ENCODE measurements at regions not wholly inside any gene's neighbourhood (a gene's known extent, or its start where the extent isn't known, plus 50 kb on each side); places are given as distances from the start of the nearest gene placed in this dataset.

- no peak for DNase-seq
- Histone ChIP-seq H3K27ac (replicated peaks) (no peak overlapping the region), H3K4me1 (peaks cover 19% of the 10 kb centered on the region), H3K4me3 (no peak overlapping the region), H3K36me3 (no peaks in the 10 kb centered on the region), H3K27me3 (ENCODE audit: low read depth) (no peaks in the 10 kb centered on the region), H3K9me3 (replicated peaks) (no peaks in the 10 kb centered on the region)
- no peak for TF ChIP-seq CTCF (IDR thresholded peaks at IDR 0.05; ENCODE audit: borderline replicate concordance)
- intact Hi-C loops (cut with micrococcal nuclease) = no loop called here
Measured at GRCh38 chr1:185532856-185533255, 201.3 kb upstream of the HMCN1 start.

GRCh38 chr1:185531838-185532237, 202.4 kb upstream of the HMCN1 start:
- Histone ChIP-seq H3K9me3 (replicated peaks) (no peaks in the 10 kb centered on the region), H3K4me1 (peaks cover 19% of the 10 kb centered on the region), H3K27me3 (ENCODE audit: low read depth) (no peaks in the 10 kb centered on the region), H3K4me3 (no peak overlapping the region), H3K27ac (replicated peaks) (no peak overlapping the region), H3K36me3 (no peaks in the 10 kb centered on the region)
- DNase-seq = no peak
- intact Hi-C loops (cut with micrococcal nuclease) = no loop called here
- TF ChIP-seq CTCF (IDR thresholded peaks at IDR 0.05; ENCODE audit: borderline replicate concordance) = no peak

- no peaks in the 10 kb centered on the region for H3K36me3 ChIP-seq
- no peak for TF ChIP-seq CTCF (IDR thresholded peaks at IDR 0.05; ENCODE audit: borderline replicate concordance)
- no peak overlapping the region for H3K27ac ChIP-seq (replicated peaks)
- H3K4me1 ChIP-seq = peaks cover 19% of the 10 kb centered on the region
- DNase-seq = no peak
- H3K9me3 ChIP-seq (replicated peaks) = no peaks in the 10 kb centered on the region
- no peaks in the 10 kb centered on the region for H3K27me3 ChIP-seq (ENCODE audit: low read depth)
- intact Hi-C loops (cut with micrococcal nuclease) = no loop called here
- H3K4me3 ChIP-seq = no peak overlapping the region
Measured at GRCh38 chr1:185530215-185530614, 204.0 kb upstream of the HMCN1 start.

DNA sequence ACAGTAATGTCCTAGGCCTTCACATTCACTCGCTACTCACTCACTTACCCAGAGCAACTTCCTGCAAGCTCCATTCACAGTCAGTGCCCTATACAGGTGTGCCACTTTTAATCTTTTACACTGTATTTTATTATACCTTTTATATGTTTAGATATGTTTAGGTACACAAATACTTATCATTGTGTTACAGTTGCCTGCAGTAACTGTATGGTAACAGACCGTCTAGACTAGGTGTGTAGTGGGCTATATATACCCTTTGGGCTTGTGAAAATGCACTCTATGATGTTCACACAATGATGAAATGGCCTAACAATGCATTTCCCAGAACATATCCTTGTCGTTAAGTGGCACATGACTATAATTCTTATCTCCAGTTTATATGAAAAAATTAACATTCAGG, 204.5 kb upstream of the HMCN1 start:
- Histone ChIP-seq H3K27ac (replicated peaks) (no peak overlapping the region), H3K27me3 (ENCODE audit: low read depth) (no peaks in the 10 kb centered on the region), H3K4me3 (no peak overlapping the region), H3K9me3 (replicated peaks) (no peaks in the 10 kb centered on the region), H3K36me3 (no peaks in the 10 kb centered on the region), H3K4me1 (peaks cover 15% of the 10 kb centered on the region)
- intact Hi-C loops (cut with micrococcal nuclease) = no loop called here
- no peak for DNase-seq
- TF ChIP-seq CTCF (IDR thresholded peaks at IDR 0.05; ENCODE audit: borderline replicate concordance) = no peak

GRCh38 chr1:185528084-185528676, 206.0 kb upstream of the HMCN1 start:
- H3K4me1 ChIP-seq = peaks cover 3% of the 10 kb centered on the region
- no peaks in the 10 kb centered on the region for H3K27me3 ChIP-seq (ENCODE audit: low read depth)
- intact Hi-C loops (cut with micrococcal nuclease) = no loop called here
- TF ChIP-seq CTCF (IDR thresholded peaks at IDR 0.05; ENCODE audit: borderline replicate concordance) = no peak
- H3K27ac ChIP-seq (replicated peaks) = no peak overlapping the region
- H3K36me3 ChIP-seq = no peaks in the 10 kb centered on the region
- H3K9me3 ChIP-seq (replicated peaks) = no peaks in the 10 kb centered on the region
- H3K4me3 ChIP-seq = no peak overlapping the region
- DNase-seq = no peak
